GM21737 (cell line): ENCODE measurements at regions not wholly inside any gene's neighbourhood (a gene's known extent, or its start where the extent isn't known, plus 50 kb on each side); places are given as distances from the start of the nearest gene placed in this dataset.
"Not testable (repeated sequence)": the region's sequence is repeated elsewhere in the genome, so short reads cannot be mapped to it uniquely, and the experiment has no call there.

Experiments
- ATAC-seq: cut with Tn5 transposase; IDR thresholded peaks from one replicate; pipeline ENCODE4 v1.9.1; 2021; ENCODE audit warnings: mild to moderate bottlenecking, moderate library complexity; ENCODE audit not compliant: unreplicated experiment

- ATAC-seq = no peak
Measured at GRCh38 chr17:30590081-30590733, 113.0 kb downstream of the GOSR1 start.

- ATAC-seq = no peak
Measured at GRCh38 chr17:30589431-30589830, 112.2 kb downstream of the GOSR1 start.

- no peak for ATAC-seq
Measured at GRCh38 chr17:30588798-30589247, 111.6 kb downstream of the GOSR1 start.

GRCh38 chr17:30586818-30587595 lies 109.8 kb downstream of the GOSR1 start:
- no peak for ATAC-seq

- no peak for ATAC-seq
Measured at GRCh38 chr17:30584810-30585209, 107.6 kb downstream of the GOSR1 start.

- no peak for ATAC-seq
Measured at GRCh38 chr17:30580916-30581315, 103.7 kb downstream of the GOSR1 start.

- no peak for ATAC-seq
Measured at GRCh38 chr17:30579610-30580315, 102.6 kb downstream of the GOSR1 start.

GRCh38 chr17:30578015-30578717 lies 101.0 kb downstream of the GOSR1 start:
- ATAC-seq = not testable (repeated sequence)
